B cell (primary cell): ENCODE measurements at regions not wholly inside any gene's neighbourhood (a gene's known extent, or its start where the extent isn't known, plus 50 kb on each side); places are given as distances from the start of the nearest gene placed in this dataset.

ENCODE experiments used
- ATAC-seq: fragments of 200-7000 bp; cut with Tn5 transposase; one replicate; pipeline ENCODE4 v1.10.0; 2021; ENCODE audit warnings: low read depth, mild to moderate bottlenecking, moderate number of reproducible peaks, moderate library complexity
- CTCF ChIA-PET: fragments of 350-600 bp; sonication (Branson Sonifier 250); formaldehyde crosslinking; loops from one replicate; lab custom pipeline; 2021; ENCODE audit warnings: antibody characterized with exemption, inconsistent platforms; lab: Charles Lee
- POLR2A ChIA-PET: fragments of 350-600 bp; sonication (Branson Sonifier 250); formaldehyde crosslinking; loops from one replicate; lab custom pipeline; 2021; ENCODE audit warnings: antibody characterized with exemption; lab: Charles Lee
- DNase-seq: peaks from one replicate; pipeline ENCODE4 v3.0.0; 2013
- H2AFZ ChIP-seq: 2 replicates; pipeline ENCODE4 v1.6.1; 2012; ENCODE audit warnings: mild to moderate bottlenecking, low read depth, low read length; ENCODE audit not compliant: insufficient read depth, poor library complexity, severe bottlenecking
- H3K27ac ChIP-seq, 2 donors: 1 replicate in 1 of 2; 2 replicates in 1 of 2; pipeline ENCODE4 v1.5.1; 2012 to 2013; ENCODE audit warnings: low read length in 2 of 2, mild to moderate bottlenecking in 2 of 2, moderate library complexity in 1 of 2
- H3K27me3 ChIP-seq, 4 experiments: fragments of 200-600 bp in 1 of 4; sonication (generic) in 1 of 4; replicated peaks in 1 of 4; 1 replicate in 2 of 4; 2 replicates in 2 of 4; pipeline versions ENCODE4 v1.6.1 to v1.7.0; 2013 to 2016; ENCODE audit warnings: low read length in 3 of 4, mild to moderate bottlenecking in 2 of 4, mixed read lengths in 1 of 4, moderate library complexity in 1 of 4; ENCODE audit not compliant: insufficient read depth in 4 of 4, control insufficient read depth in 3 of 4; ENCODE audit errors: control extremely low read depth in 1 of 4
- H3K36me3 ChIP-seq, 2 experiments: replicated peaks in 1 of 2; 1 replicate in 1 of 2; 2 replicates in 1 of 2; pipeline versions ENCODE4 v1.6.1 to v1.7.1; 2013; ENCODE audit warnings: low read length in 1 of 2; ENCODE audit not compliant: insufficient read depth in 2 of 2, control insufficient read depth in 1 of 2; ENCODE audit errors: control extremely low read depth in 1 of 2, extremely low read depth in 1 of 2
- H3K4me1 ChIP-seq, 2 donors: fragments of 200-600 bp in 1 of 2; sonication (generic) in 1 of 2; 1 replicate in 1 of 2; 2 replicates in 1 of 2; pipeline versions ENCODE4 v1.5.1 to v1.6.1; 2013 to 2017; ENCODE audit warnings: low read length in 2 of 2; ENCODE audit not compliant: control insufficient read depth in 2 of 2, insufficient read depth in 2 of 2
- H3K4me2 ChIP-seq: replicated peaks from 2 replicates; pipeline ENCODE3; 2012; ENCODE audit warnings: mild to moderate bottlenecking, low read depth, low read length; ENCODE audit not compliant: poor library complexity, severe bottlenecking
- H3K4me3 ChIP-seq, 5 experiments: fragments of 200-600 bp in 1 of 5; sonication (generic) in 1 of 5; 1 replicate in 3 of 5; 2 replicates in 2 of 5; pipeline versions ENCODE4 v1.5.1 to v1.7.0; 2011 to 2016; ENCODE audit warnings: low read length in 4 of 5, mild to moderate bottlenecking in 4 of 5, low read depth in 2 of 5, control low read depth in 1 of 5, moderate library complexity in 1 of 5; ENCODE audit not compliant: insufficient read depth in 1 of 5; ENCODE audit errors: control extremely low read depth in 1 of 5, extremely low read depth in 1 of 5
- H3K79me2 ChIP-seq: fragments of 200-600 bp; sonication (generic); one replicate; pipeline ENCODE4 v1.6.0; 2016; ENCODE audit warnings: low read length; ENCODE audit not compliant: control insufficient read depth, insufficient read depth
- H3K9ac ChIP-seq: fragments of 200-600 bp; sonication (generic); 2 replicates; pipeline ENCODE4 v1.6.1; 2017; ENCODE audit warnings: mild to moderate bottlenecking, low read length, moderate library complexity
- H3K9me3 ChIP-seq, 3 donors: one replicate each; pipeline versions ENCODE4 v1.6.1 to v1.7.1; 2013; ENCODE audit warnings: low read length in 2 of 3; ENCODE audit not compliant: control insufficient read depth in 2 of 3, insufficient read depth in 1 of 3; ENCODE audit errors: control extremely low read depth in 1 of 3
- H4K20me1 ChIP-seq: 2 replicates; pipeline ENCODE4 v1.6.0; 2012; ENCODE audit warnings: mild to moderate bottlenecking, low read length; ENCODE audit not compliant: insufficient read depth, control insufficient read depth, poor library complexity, severe bottlenecking
- H3K27ac Mint-ChIP-seq: one replicate; pipeline ENCODE4 v1.8.0; 2021; ENCODE audit warnings: mixed read lengths
- H3K27me3 Mint-ChIP-seq: one replicate; pipeline ENCODE4 v1.8.0; 2021; ENCODE audit warnings: mixed read lengths
- H3K4me1 Mint-ChIP-seq: one replicate; pipeline ENCODE4 v1.8.0; 2021; ENCODE audit warnings: mixed read lengths
- H3K4me3 Mint-ChIP-seq: one replicate; pipeline ENCODE4 v1.8.0; 2021; ENCODE audit warnings: mixed read lengths
- H3K9me3 Mint-ChIP-seq: one replicate; pipeline ENCODE4 v1.8.0; 2022; ENCODE audit warnings: mixed read lengths; ENCODE audit not compliant: insufficient read depth
- EZH2 ChIP-seq: IDR thresholded peaks from 2 replicates; pipeline ENCODE4 v1.6.1; 2012; ENCODE audit warnings: borderline replicate concordance, low read depth, mild to moderate bottlenecking, moderate library complexity, low read length; ENCODE audit not compliant: insufficient read depth, poor library complexity, severe bottlenecking
- WGBS: methylation state at CpG from one replicate; pipeline ENCODE4 v1.1.5; 2013; ENCODE audit warnings: missing lambda C conversion rate; ENCODE audit not compliant: insufficient coverage; 5-methylcytosine and 5-hydroxymethylcytosine counted together
- intact Hi-C: fragments of 100-400 bp; cut with micrococcal nuclease; formaldehyde crosslinking; loops from one replicate; pipeline ENCODE4 v1.10.0; 2022
- TF ChIP-seq, protein P1 (sequence below): fragments of 200-600 bp; IDR thresholded peaks from one replicate; pipeline ENCODE4 v1.8.0; 2022; ENCODE audit warnings: antibody characterized with exemption, mild to moderate bottlenecking

DNA sequence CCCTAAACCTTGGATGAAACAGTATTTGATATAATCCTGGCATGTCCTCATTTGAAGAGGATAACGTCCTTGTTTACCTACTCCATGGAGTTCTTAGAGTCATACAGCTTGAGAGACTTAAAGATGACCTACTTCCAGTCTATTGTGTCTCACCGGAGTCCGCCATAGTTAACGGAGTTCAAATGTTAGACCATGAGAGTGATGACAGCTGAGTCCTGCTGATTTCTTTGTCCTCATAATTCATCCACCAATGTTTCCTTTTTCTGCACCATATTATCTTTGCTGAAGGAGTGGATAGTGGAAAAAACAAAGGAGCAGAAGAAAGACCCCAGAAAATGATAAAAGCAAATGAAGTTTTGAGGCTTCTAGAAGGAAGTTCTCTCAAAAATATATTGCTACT, 75.8 kb upstream of the HIF1A start:
- no peaks in the 10 kb centered on the region for H3K27me3 Mint-ChIP-seq
- DNase-seq (no peak), ATAC-seq (no peak)
- Histone ChIP-seq H3K9ac (no peak overlapping the region), H3K4me3 (no peak overlapping the region), H3K4me1 (no peaks in the 10 kb centered on the region), H3K27ac (no peak overlapping the region), H2AFZ (no peak overlapping the region), H3K27me3 (no peaks in the 10 kb centered on the region), H3K9me3 (no peaks in the 10 kb centered on the region), H3K36me3 (no peaks in the 10 kb centered on the region), H4K20me1 (no peaks in the 10 kb centered on the region), H3K79me2 (no peaks in the 10 kb centered on the region), H3K4me2 (no peak overlapping the region)
- intact Hi-C loops, result no loop called here
- H3K9me3 Mint-ChIP-seq, result no peaks in the 10 kb centered on the region
- no peak overlapping the region for H3K4me3 Mint-ChIP-seq
- ChIA-PET POLR2A (no interaction called here), CTCF (interaction anchor here (1.6 kb wide), 1 partner anchor 10 kb away, joined by 3 read pairs; no protein-coding TSS in a partner anchor)
- TF ChIP-seq, protein P1, sequence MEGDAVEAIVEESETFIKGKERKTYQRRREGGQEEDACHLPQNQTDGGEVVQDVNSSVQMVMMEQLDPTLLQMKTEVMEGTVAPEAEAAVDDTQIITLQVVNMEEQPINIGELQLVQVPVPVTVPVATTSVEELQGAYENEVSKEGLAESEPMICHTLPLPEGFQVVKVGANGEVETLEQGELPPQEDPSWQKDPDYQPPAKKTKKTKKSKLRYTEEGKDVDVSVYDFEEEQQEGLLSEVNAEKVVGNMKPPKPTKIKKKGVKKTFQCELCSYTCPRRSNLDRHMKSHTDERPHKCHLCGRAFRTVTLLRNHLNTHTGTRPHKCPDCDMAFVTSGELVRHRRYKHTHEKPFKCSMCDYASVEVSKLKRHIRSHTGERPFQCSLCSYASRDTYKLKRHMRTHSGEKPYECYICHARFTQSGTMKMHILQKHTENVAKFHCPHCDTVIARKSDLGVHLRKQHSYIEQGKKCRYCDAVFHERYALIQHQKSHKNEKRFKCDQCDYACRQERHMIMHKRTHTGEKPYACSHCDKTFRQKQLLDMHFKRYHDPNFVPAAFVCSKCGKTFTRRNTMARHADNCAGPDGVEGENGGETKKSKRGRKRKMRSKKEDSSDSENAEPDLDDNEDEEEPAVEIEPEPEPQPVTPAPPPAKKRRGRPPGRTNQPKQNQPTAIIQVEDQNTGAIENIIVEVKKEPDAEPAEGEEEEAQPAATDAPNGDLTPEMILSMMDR, result no peak
- no peak for TF ChIP-seq EZH2
- no peaks in the 10 kb centered on the region for H3K4me1 Mint-ChIP-seq
- 100% methylated on average over 2 of the region's 4 CpGs for WGBS
- no peak overlapping the region for H3K27ac Mint-ChIP-seq

GRCh38 chr14:61620130-61620946, 75.0 kb upstream of the HIF1A start:
- Mint-ChIP-seq H3K27ac (no peak overlapping the region), H3K27me3 (no peaks in the 10 kb centered on the region), H3K4me1 (no peaks in the 10 kb centered on the region), H3K9me3 (no peaks in the 10 kb centered on the region), H3K4me3 (no peak overlapping the region)
- Histone ChIP-seq H4K20me1 (no peaks in the 10 kb centered on the region), H3K27ac (no peak overlapping the region), H3K36me3 (no peaks in the 10 kb centered on the region), H3K4me3 (no peak overlapping the region), H3K4me2 (no peak overlapping the region), H3K9ac (no peak overlapping the region), H3K79me2 (no peaks in the 10 kb centered on the region), H3K27me3 (no peaks in the 10 kb centered on the region), H3K9me3 (no peaks in the 10 kb centered on the region), H3K4me1 (no peaks in the 10 kb centered on the region), H2AFZ (no peak overlapping the region)
- 75% methylated on average over 2 of the region's 6 CpGs for WGBS
- intact Hi-C loops, result no loop called here
- ATAC-seq (no peak), DNase-seq (no peak)
- TF ChIP-seq, protein P1, result no peak
- no peak for TF ChIP-seq EZH2
- ChIA-PET POLR2A (no interaction called here), CTCF (interaction anchor here (1.0 to 1.6 kb wide), 2 partner anchors 11 to 217 kb away, joined by 3 read pairs; no protein-coding TSS in a partner anchor)
